Parathyroid adenoma (tissue), 2 donors: ENCODE measurements at regions not wholly inside any gene's neighbourhood (a gene's known extent, or its start where the extent isn't known, plus 50 kb on each side); places are given as distances from the start of the nearest gene placed in this dataset.

Source experiments
- H2AFZ ChIP-seq: fragments of 300-600 bp; sonication (generic); one replicate; pipeline ENCODE4 v1.7.0; 2017; ENCODE audit warnings: antibody characterized with exemption, mild to moderate bottlenecking
- H3K27ac ChIP-seq: fragments of 300-600 bp; sonication (generic); one replicate; pipeline ENCODE4 v1.7.0; 2017
- H3K27me3 ChIP-seq: fragments of 300-600 bp; sonication (generic); one replicate; pipeline ENCODE4 v1.7.0; 2017; ENCODE audit warnings: low read length; ENCODE audit not compliant: control insufficient read depth, insufficient read depth
- H3K36me3 ChIP-seq: fragments of 300-600 bp; sonication (generic); one replicate; pipeline ENCODE4 v1.7.0; 2017; ENCODE audit warnings: low read length; ENCODE audit not compliant: control insufficient read depth, insufficient read depth
- H3K4me1 ChIP-seq: fragments of 300-600 bp; sonication (generic); one replicate; pipeline ENCODE4 v1.7.0; 2017; ENCODE audit warnings: control low read depth
- H3K4me2 ChIP-seq: fragments of 300-600 bp; sonication (generic); one replicate; pipeline ENCODE4 v1.7.0; 2017; ENCODE audit warnings: low read length
- H3K4me3 ChIP-seq: fragments of 300-600 bp; sonication (generic); one replicate; pipeline ENCODE4 v1.7.0; 2017; ENCODE audit warnings: low read depth, low read length
- H3K79me2 ChIP-seq: fragments of 300-600 bp; sonication (generic); one replicate; pipeline ENCODE4 v1.7.0; 2017; ENCODE audit warnings: control low read depth
- H3K9ac ChIP-seq: fragments of 300-600 bp; sonication (generic); one replicate; pipeline ENCODE4 v1.7.0; 2017; ENCODE audit warnings: mild to moderate bottlenecking
- H3K9me3 ChIP-seq: fragments of 300-600 bp; sonication (generic); one replicate; pipeline ENCODE4 v1.7.0; 2017; ENCODE audit warnings: low read length; ENCODE audit not compliant: control insufficient read depth
- TF ChIP-seq, protein P1 (sequence below): fragments of 300-600 bp; sonication (generic); IDR thresholded peaks from one replicate; pipeline ENCODE4 v1.7.0; 2017; ENCODE audit warnings: antibody characterized with exemption, mild to moderate bottlenecking
- donor health status: primary hyperparathyroidism.

DNA sequence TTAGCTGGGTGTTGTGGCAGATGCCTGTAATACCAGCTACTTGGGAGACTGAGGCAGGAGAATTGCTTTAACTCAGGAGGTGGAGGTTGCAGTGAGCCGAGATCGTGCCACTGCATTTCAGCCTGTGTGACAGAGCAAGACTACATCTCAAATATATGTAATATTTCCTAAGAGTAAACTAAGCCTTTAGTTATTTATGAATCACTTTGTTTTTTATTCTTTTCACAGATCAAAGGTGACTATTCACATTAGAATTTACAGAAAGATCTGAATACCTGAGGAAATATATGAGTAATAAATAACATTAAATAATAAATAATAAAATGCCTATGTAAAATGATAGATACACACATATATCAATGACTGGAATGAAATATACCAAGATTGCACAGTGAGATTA lies 630.8 kb upstream of the IMPG1 start:
- no peak overlapping the region for H3K4me2 ChIP-seq
- no peaks in the 10 kb centered on the region for H3K27me3 ChIP-seq
- H3K9me3 ChIP-seq = no peaks in the 10 kb centered on the region
- TF ChIP-seq, protein P1, sequence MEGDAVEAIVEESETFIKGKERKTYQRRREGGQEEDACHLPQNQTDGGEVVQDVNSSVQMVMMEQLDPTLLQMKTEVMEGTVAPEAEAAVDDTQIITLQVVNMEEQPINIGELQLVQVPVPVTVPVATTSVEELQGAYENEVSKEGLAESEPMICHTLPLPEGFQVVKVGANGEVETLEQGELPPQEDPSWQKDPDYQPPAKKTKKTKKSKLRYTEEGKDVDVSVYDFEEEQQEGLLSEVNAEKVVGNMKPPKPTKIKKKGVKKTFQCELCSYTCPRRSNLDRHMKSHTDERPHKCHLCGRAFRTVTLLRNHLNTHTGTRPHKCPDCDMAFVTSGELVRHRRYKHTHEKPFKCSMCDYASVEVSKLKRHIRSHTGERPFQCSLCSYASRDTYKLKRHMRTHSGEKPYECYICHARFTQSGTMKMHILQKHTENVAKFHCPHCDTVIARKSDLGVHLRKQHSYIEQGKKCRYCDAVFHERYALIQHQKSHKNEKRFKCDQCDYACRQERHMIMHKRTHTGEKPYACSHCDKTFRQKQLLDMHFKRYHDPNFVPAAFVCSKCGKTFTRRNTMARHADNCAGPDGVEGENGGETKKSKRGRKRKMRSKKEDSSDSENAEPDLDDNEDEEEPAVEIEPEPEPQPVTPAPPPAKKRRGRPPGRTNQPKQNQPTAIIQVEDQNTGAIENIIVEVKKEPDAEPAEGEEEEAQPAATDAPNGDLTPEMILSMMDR = no peak
- H3K27ac ChIP-seq = no peak overlapping the region
- no peak overlapping the region for H2AFZ ChIP-seq
- H3K4me1 ChIP-seq = no peaks in the 10 kb centered on the region
- H3K9ac ChIP-seq = no peak overlapping the region
- H3K4me3 ChIP-seq = no peak overlapping the region
- H3K79me2 ChIP-seq = no peaks in the 10 kb centered on the region
- H3K36me3 ChIP-seq = no peaks in the 10 kb centered on the region

DNA sequence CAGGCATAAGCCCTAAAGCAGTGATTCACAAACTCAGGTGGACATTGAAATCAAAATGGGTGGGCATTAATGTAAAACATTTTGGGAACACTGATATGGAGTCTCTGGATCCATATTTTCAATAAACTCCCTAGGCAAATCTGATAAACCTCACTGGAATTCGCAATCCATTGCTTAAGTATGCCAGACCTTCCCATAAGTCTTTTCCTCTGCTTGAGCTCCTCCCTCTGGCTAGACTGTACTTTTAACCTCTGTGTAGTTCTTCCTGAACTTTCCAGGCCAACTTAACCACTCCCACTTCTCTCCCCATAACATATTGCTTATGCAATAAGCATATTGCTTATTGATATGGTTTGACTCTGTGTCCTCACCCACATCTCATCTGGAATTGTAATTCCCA lies 629.7 kb upstream of the IMPG1 start:
- Histone ChIP-seq H2AFZ (no peak overlapping the region), H3K9me3 (no peaks in the 10 kb centered on the region), H3K9ac (no peak overlapping the region), H3K27ac (no peak overlapping the region), H3K79me2 (no peaks in the 10 kb centered on the region), H3K4me1 (no peaks in the 10 kb centered on the region), H3K36me3 (no peaks in the 10 kb centered on the region), H3K4me2 (no peak overlapping the region), H3K27me3 (no peaks in the 10 kb centered on the region), H3K4me3 (no peak overlapping the region)
- TF ChIP-seq, protein P1 = no peak

DNA sequence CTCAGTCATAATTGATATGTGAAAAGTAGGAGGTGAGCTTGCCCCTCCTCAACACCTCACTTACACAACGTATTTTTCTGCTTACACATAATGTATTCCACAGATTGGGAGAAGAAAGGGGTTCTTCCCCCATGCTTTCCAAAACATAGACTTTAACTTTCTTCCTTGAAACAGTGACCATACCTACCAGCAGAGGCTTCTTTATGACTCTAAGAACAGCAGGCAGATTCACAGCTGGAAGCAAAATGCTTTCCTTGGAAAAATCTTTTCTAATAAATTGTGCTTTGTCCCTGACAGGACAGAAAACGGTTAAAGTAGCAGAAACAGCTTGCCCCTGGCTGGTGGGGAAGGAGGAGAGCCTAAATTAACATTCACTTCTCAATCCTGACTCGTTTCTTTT lies 629.1 kb upstream of the IMPG1 start:
- no peaks in the 10 kb centered on the region for H3K36me3 ChIP-seq
- no peaks in the 10 kb centered on the region for H3K9me3 ChIP-seq
- H3K79me2 ChIP-seq = no peaks in the 10 kb centered on the region
- H3K9ac ChIP-seq = no peak overlapping the region
- no peaks in the 10 kb centered on the region for H3K4me1 ChIP-seq
- no peak overlapping the region for H3K27ac ChIP-seq
- no peak overlapping the region for H3K4me3 ChIP-seq
- H3K27me3 ChIP-seq = no peaks in the 10 kb centered on the region
- H2AFZ ChIP-seq = no peak overlapping the region
- no peak overlapping the region for H3K4me2 ChIP-seq
- TF ChIP-seq, protein P1 = no peak

DNA sequence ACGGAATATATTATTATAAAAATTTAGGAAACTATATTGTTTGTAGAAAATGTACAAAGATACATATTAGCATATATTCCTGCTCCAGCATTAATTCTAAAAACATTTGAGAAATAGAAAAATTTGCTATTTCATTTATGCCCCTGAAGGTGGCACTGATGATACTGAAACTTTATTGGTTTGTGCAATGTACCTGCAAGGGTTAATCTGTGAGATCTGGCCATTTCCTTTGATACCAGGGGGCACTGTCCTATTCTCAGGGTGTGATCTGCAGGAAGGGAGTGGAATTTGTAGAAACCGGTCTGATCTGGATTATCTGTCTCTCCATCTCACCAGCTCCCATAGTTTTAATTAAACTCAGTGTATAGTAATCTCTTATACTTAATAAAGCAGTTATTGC lies 625.1 kb upstream of the IMPG1 start:
- H3K4me1 ChIP-seq = no peaks in the 10 kb centered on the region
- no peak overlapping the region for H3K27ac ChIP-seq
- no peak overlapping the region for H3K4me3 ChIP-seq
- no peaks in the 10 kb centered on the region for H3K27me3 ChIP-seq
- no peaks in the 10 kb centered on the region for H3K9me3 ChIP-seq
- TF ChIP-seq, protein P1 = no peak
- no peak overlapping the region for H3K9ac ChIP-seq
- no peaks in the 10 kb centered on the region for H3K79me2 ChIP-seq
- H3K4me2 ChIP-seq = no peak overlapping the region
- no peaks in the 10 kb centered on the region for H3K36me3 ChIP-seq
- H2AFZ ChIP-seq = no peak overlapping the region

DNA sequence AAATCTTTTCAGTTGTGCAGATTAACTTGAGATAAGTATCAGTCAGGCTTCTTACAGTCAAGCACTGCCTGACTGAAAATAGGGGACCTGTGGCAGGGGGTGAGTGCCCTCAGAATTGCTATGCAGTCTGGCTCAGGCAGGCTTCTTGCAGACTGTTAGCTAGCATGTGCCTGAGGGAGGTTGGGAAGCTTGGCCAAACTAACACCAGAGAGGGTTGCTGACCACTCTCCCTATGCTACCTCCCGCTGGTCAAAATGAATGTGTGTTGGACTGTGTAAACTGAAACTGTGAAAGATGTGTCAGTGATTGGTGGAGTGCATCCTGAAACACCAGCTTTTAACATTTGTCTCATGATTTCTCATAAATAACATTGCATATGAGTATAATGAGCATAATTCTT lies 622.3 kb upstream of the IMPG1 start:
- TF ChIP-seq, protein P1 = no peak
- no peaks in the 10 kb centered on the region for H3K36me3 ChIP-seq
- H3K27me3 ChIP-seq = no peaks in the 10 kb centered on the region
- H3K9ac ChIP-seq = no peak overlapping the region
- no peaks in the 10 kb centered on the region for H3K79me2 ChIP-seq
- H3K4me1 ChIP-seq = no peaks in the 10 kb centered on the region
- no peak overlapping the region for H2AFZ ChIP-seq
- no peak overlapping the region for H3K27ac ChIP-seq
- no peak overlapping the region for H3K4me3 ChIP-seq
- H3K4me2 ChIP-seq = no peak overlapping the region
- no peaks in the 10 kb centered on the region for H3K9me3 ChIP-seq
